ENCODE measurements at regions not wholly inside any gene's neighbourhood (a gene's known extent, or its start where the extent isn't known, plus 50 kb on each side); places are given as distances from the start of the nearest gene placed in this dataset.

GRCh38 chr2:154554046-154554445, 144.4 kb upstream of the KCNJ3 start:
- Histone ChIP-seq H3K9ac (ENCODE audit: low read depth, low read length, poor library complexity, severe bottlenecking) (no peak overlapping the region), H2AFZ (ENCODE audit: low read length) (no peak overlapping the region), H4K20me1 (ENCODE audit: insufficient read depth, low read length, poor library complexity, severe bottlenecking) (no peaks in the 10 kb centered on the region), H3K27me3 (ENCODE audit: insufficient read depth, low read length, poor library complexity, severe bottlenecking) (no peaks in the 10 kb centered on the region), H3K4me2 (ENCODE audit: low read depth, low read length, poor library complexity, severe bottlenecking) (no peak overlapping the region), H3K4me1 (ENCODE audit: insufficient read depth, low read length, poor library complexity, severe bottlenecking) (no peaks in the 10 kb centered on the region), H3K9me3 (ENCODE audit: insufficient read depth, low read depth, low read length) (no peaks in the 10 kb centered on the region), H3K9me2 (replicated peaks; ENCODE audit: low read depth, low read length) (no peaks in the 10 kb centered on the region), H3K36me3 (ENCODE audit: insufficient read depth, low read length) (no peaks in the 10 kb centered on the region), H3F3A (ENCODE audit: low read depth) (no peaks in the 10 kb centered on the region), H3K4me3 (ENCODE audit: low read length, poor library complexity, severe bottlenecking) (no peak overlapping the region), H3K79me2 (ENCODE audit: insufficient read depth, low read length) (no peaks in the 10 kb centered on the region)
- TF ChIP-seq EZH2phosphoT487 (IDR thresholded peaks at IDR 0.05; ENCODE audit: borderline replicate concordance): no peak
- TF ChIP-seq, protein P1, sequence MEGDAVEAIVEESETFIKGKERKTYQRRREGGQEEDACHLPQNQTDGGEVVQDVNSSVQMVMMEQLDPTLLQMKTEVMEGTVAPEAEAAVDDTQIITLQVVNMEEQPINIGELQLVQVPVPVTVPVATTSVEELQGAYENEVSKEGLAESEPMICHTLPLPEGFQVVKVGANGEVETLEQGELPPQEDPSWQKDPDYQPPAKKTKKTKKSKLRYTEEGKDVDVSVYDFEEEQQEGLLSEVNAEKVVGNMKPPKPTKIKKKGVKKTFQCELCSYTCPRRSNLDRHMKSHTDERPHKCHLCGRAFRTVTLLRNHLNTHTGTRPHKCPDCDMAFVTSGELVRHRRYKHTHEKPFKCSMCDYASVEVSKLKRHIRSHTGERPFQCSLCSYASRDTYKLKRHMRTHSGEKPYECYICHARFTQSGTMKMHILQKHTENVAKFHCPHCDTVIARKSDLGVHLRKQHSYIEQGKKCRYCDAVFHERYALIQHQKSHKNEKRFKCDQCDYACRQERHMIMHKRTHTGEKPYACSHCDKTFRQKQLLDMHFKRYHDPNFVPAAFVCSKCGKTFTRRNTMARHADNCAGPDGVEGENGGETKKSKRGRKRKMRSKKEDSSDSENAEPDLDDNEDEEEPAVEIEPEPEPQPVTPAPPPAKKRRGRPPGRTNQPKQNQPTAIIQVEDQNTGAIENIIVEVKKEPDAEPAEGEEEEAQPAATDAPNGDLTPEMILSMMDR (conservative IDR thresholded peaks at IDR 0.05; ENCODE audit: low read length): no peak

DNA sequence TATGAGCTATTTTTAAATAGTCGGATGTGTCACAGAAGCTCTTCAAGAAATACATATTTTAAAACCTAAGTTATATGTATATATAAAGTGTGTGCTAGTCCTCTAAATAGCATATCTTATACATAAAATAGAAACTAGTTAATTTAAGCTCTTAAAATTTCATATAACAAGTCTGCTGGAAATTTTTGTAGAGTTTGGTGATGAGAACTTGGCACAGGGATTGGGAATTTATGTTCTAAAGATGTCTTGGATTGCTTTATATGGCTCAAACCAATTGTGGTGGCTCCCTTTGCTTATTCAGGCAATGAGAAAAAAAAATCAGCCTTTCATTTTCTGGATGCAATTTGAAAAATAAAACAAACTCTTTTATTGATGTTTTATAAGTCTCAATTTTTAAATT, 142.8 kb upstream of the KCNJ3 start:
- Histone ChIP-seq H3K79me2 (ENCODE audit: insufficient read depth, low read length) (no peaks in the 10 kb centered on the region), H3K4me1 (ENCODE audit: insufficient read depth, low read length, poor library complexity, severe bottlenecking) (no peaks in the 10 kb centered on the region), H3K9me3 (ENCODE audit: insufficient read depth, low read depth, low read length) (no peaks in the 10 kb centered on the region), H3K36me3 (ENCODE audit: insufficient read depth, low read length) (no peaks in the 10 kb centered on the region), H3K9ac (ENCODE audit: low read depth, low read length, poor library complexity, severe bottlenecking) (no peak overlapping the region), H3K9me2 (replicated peaks; ENCODE audit: low read depth, low read length) (no peaks in the 10 kb centered on the region), H4K20me1 (ENCODE audit: insufficient read depth, low read length, poor library complexity, severe bottlenecking) (no peaks in the 10 kb centered on the region), H3F3A (ENCODE audit: low read depth) (no peaks in the 10 kb centered on the region), H3K4me2 (ENCODE audit: low read depth, low read length, poor library complexity, severe bottlenecking) (no peak overlapping the region), H2AFZ (ENCODE audit: low read length) (no peak overlapping the region), H3K27me3 (ENCODE audit: insufficient read depth, low read length, poor library complexity, severe bottlenecking) (no peaks in the 10 kb centered on the region), H3K4me3 (ENCODE audit: low read length, poor library complexity, severe bottlenecking) (no peak overlapping the region)
- no peak for TF ChIP-seq EZH2phosphoT487 (IDR thresholded peaks at IDR 0.05; ENCODE audit: borderline replicate concordance)
- TF ChIP-seq, protein P1 (conservative IDR thresholded peaks at IDR 0.05; ENCODE audit: low read length): no peak

DNA sequence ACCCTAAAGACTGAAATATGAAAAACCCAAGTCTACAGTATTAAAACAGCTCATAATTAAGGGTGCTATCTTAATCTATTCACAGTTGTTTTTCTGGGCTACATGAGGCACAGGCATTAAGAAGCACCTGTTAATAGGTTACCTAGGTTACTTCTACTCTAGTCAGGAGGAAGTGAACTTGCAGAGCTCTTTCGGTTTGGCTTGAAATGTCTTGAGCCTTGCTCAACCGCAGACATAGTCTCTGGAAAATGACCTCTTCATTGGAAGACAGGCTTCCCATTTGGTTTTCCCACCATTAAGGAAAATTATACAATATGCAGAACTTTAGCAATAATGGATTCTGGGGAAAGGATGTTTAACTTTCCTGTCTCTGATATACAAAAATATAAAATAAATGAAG, 142.3 kb upstream of the KCNJ3 start:
- Histone ChIP-seq H4K20me1 (ENCODE audit: insufficient read depth, low read length, poor library complexity, severe bottlenecking) (no peaks in the 10 kb centered on the region), H3K9ac (ENCODE audit: low read depth, low read length, poor library complexity, severe bottlenecking) (no peak overlapping the region), H3K36me3 (ENCODE audit: insufficient read depth, low read length) (no peaks in the 10 kb centered on the region), H3K27me3 (ENCODE audit: insufficient read depth, low read length, poor library complexity, severe bottlenecking) (no peaks in the 10 kb centered on the region), H3K4me2 (ENCODE audit: low read depth, low read length, poor library complexity, severe bottlenecking) (no peak overlapping the region), H3K79me2 (ENCODE audit: insufficient read depth, low read length) (no peaks in the 10 kb centered on the region), H3F3A (ENCODE audit: low read depth) (no peaks in the 10 kb centered on the region), H3K4me1 (ENCODE audit: insufficient read depth, low read length, poor library complexity, severe bottlenecking) (no peaks in the 10 kb centered on the region), H3K4me3 (ENCODE audit: low read length, poor library complexity, severe bottlenecking) (no peak overlapping the region), H3K9me3 (ENCODE audit: insufficient read depth, low read depth, low read length) (no peaks in the 10 kb centered on the region), H2AFZ (ENCODE audit: low read length) (no peak overlapping the region), H3K9me2 (replicated peaks; ENCODE audit: low read depth, low read length) (no peaks in the 10 kb centered on the region)
- TF ChIP-seq EZH2phosphoT487 (IDR thresholded peaks at IDR 0.05; ENCODE audit: borderline replicate concordance): no peak
- TF ChIP-seq, protein P1 (conservative IDR thresholded peaks at IDR 0.05; ENCODE audit: low read length): no peak

Measured in Loucy (cell line).